DOHH2 (cell line): ENCODE measurements at regions not wholly inside any gene's neighbourhood (a gene's known extent, or its start where the extent isn't known, plus 50 kb on each side); places are given as distances from the start of the nearest gene placed in this dataset.

Source experiments
- EZH2phosphoT487 ChIP-seq: fragments of 200-600 bp; sonication (generic); IDR thresholded peaks from 2 replicates; pipeline ENCODE4 v1.6.1; 2017; ENCODE audit warnings: borderline replicate concordance, mild to moderate bottlenecking, antibody characterized with exemption, low read length, moderate library complexity, mixed read lengths
- TF ChIP-seq, protein P1 (sequence below): fragments of 200-600 bp; sonication (generic); IDR thresholded peaks from one replicate; pipeline ENCODE4 v1.5.1; 2014; ENCODE audit warnings: antibody characterized with exemption, mild to moderate bottlenecking, low read depth, low read length; ENCODE audit not compliant: poor library complexity, severe bottlenecking

- TF ChIP-seq, protein P1, sequence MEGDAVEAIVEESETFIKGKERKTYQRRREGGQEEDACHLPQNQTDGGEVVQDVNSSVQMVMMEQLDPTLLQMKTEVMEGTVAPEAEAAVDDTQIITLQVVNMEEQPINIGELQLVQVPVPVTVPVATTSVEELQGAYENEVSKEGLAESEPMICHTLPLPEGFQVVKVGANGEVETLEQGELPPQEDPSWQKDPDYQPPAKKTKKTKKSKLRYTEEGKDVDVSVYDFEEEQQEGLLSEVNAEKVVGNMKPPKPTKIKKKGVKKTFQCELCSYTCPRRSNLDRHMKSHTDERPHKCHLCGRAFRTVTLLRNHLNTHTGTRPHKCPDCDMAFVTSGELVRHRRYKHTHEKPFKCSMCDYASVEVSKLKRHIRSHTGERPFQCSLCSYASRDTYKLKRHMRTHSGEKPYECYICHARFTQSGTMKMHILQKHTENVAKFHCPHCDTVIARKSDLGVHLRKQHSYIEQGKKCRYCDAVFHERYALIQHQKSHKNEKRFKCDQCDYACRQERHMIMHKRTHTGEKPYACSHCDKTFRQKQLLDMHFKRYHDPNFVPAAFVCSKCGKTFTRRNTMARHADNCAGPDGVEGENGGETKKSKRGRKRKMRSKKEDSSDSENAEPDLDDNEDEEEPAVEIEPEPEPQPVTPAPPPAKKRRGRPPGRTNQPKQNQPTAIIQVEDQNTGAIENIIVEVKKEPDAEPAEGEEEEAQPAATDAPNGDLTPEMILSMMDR: no peak
- TF ChIP-seq EZH2phosphoT487: no peak
These were observed 283.6 kb upstream of the ATP5MC3 start for GRCh38 chr2:175465101-175465500.
